ENCODE measurements at regions not wholly inside any gene's neighbourhood (a gene's known extent, or its start where the extent isn't known, plus 50 kb on each side); places are given as distances from the start of the nearest gene placed in this dataset.

DNA sequence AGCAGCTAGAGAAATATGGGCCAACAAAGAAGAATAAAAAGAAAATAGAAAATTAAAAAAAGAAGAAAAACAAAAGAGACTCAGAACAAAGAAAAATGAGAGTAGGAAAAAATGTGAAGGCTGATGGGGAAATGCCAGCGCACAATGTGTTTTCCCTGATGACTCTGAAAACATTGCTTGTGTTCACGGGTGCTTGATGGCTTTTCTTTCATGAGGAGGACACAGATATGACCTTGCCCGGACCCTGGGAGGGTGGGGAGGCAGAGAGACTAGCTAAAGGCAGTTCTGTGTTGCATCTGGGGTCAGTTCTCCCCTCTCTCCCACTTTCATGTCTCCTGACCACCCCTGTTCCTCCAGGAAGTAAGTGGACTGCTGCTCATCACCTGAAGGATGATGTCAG lies 125.9 kb downstream of the MOBP start:
- intact Hi-C loops (cut with DNase I; ENCODE audit: low total_unique reads) = no loop called here
- no peak for DNase-seq

GRCh38 chr3:39601241-39601640 lies 133.8 kb downstream of the MOBP start:
- no peaks in the 10 kb centered on the region for H3K9me3 ChIP-seq
- no peak overlapping the region for H3K4me3 ChIP-seq
- intact Hi-C loops (cut with DNase I; ENCODE audit: low total_unique reads) = no loop called here
- TF ChIP-seq CTCF (IDR thresholded peaks at IDR 0.05) = no peak
- no peak for TF ChIP-seq POLR2A (IDR thresholded peaks at IDR 0.05)
- H3K36me3 ChIP-seq = no peaks in the 10 kb centered on the region
- H3K27ac ChIP-seq = no peak overlapping the region
- H3K4me1 ChIP-seq = no peaks in the 10 kb centered on the region
- DNase-seq = no peak
- H3K27me3 ChIP-seq = no peaks in the 10 kb centered on the region

More for the DNA sequence above, 125.9 kb downstream of the MOBP start:
- H3K36me3 ChIP-seq = no peaks in the 10 kb centered on the region
- H3K4me1 ChIP-seq = no peaks in the 10 kb centered on the region
- H3K27ac ChIP-seq = no peak overlapping the region
- TF ChIP-seq POLR2A (IDR thresholded peaks at IDR 0.05) = no peak
- TF ChIP-seq CTCF (IDR thresholded peaks at IDR 0.05) = no peak
- no peak overlapping the region for H3K4me3 ChIP-seq
- H3K27me3 ChIP-seq = no peaks in the 10 kb centered on the region
- H3K9me3 ChIP-seq = no peaks in the 10 kb centered on the region

DNA sequence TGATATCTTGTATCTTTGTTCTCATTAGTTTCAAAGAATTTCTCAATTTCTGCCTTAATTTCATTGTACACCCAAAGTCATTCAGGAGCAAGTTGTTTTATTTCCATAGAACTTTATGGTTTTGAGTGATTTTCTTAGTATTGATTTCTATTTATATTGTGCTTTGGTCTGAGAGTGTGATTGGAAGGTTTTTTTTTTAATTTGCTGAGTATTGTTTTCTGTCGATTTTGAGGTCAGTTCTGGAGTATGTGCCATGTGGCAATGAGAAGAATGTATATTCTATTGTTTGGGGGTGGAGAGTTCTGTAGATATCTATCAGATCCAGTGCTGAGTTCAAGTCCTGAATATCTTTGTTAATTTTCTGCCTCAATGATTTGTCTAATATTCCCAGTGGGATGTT lies 138.4 kb downstream of the MOBP start:
- intact Hi-C loops (cut with DNase I; ENCODE audit: low total_unique reads) = no loop called here
- no peak for DNase-seq
- Histone ChIP-seq H3K27me3 (no peaks in the 10 kb centered on the region), H3K4me3 (no peak overlapping the region), H3K27ac (no peak overlapping the region), H3K4me1 (no peaks in the 10 kb centered on the region), H3K9me3 (no peaks in the 10 kb centered on the region), H3K36me3 (no peaks in the 10 kb centered on the region)
- TF ChIP-seq CTCF (IDR thresholded peaks at IDR 0.05) (no peak), POLR2A (IDR thresholded peaks at IDR 0.05) (no peak)

GRCh38 chr3:39626198-39626597 lies 158.7 kb downstream of the MOBP start:
- DNase-seq = no peak
- Histone ChIP-seq H3K36me3 (no peaks in the 10 kb centered on the region), H3K27me3 (no peaks in the 10 kb centered on the region)

DNA sequence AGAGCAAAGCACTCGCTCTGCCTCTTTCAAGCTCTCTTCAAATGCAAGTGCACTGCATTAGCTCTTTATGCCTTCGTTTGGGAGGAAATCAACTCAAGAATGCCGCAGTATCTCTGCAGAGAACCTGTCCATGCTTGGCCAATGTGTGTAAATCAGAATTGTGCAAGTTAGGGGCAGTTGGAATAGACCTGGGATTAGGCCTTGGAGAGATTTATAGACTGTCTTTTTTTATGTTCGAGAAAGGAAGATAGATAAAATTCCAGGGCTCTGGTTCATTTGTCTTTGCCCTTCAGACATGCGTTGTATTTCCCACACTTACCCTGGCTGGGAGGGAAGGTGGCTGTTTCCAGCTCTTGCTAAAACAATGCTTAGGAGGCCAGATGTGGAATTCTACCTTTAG lies 163.7 kb downstream of the MOBP start:
- TF ChIP-seq POLR2A (IDR thresholded peaks at IDR 0.05) = no peak
- TF ChIP-seq CTCF (IDR thresholded peaks at IDR 0.05) = no peak
- no peaks in the 10 kb centered on the region for H3K4me1 ChIP-seq
- no peak for DNase-seq

More at GRCh38 chr3:39626198-39626597, 158.7 kb downstream of the MOBP start:
- no peak overlapping the region for H3K27ac ChIP-seq
- H3K9me3 ChIP-seq = no peaks in the 10 kb centered on the region
- intact Hi-C loops (cut with DNase I; ENCODE audit: low total_unique reads) = no loop called here
- TF ChIP-seq POLR2A (IDR thresholded peaks at IDR 0.05) = no peak
- TF ChIP-seq CTCF (IDR thresholded peaks at IDR 0.05) = no peak
- H3K4me3 ChIP-seq = no peak overlapping the region
- H3K4me1 ChIP-seq = no peaks in the 10 kb centered on the region

More for the DNA sequence above, 163.7 kb downstream of the MOBP start:
- Histone ChIP-seq H3K27ac (no peak overlapping the region), H3K36me3 (no peaks in the 10 kb centered on the region), H3K27me3 (no peaks in the 10 kb centered on the region), H3K4me3 (no peak overlapping the region), H3K9me3 (no peaks in the 10 kb centered on the region)
- intact Hi-C loops (cut with DNase I; ENCODE audit: low total_unique reads) = no loop called here

All from uterus (tissue), 3 donors.